GM12878 (cell line): ENCODE measurements at regions not wholly inside any gene's neighbourhood (a gene's known extent, or its start where the extent isn't known, plus 50 kb on each side); places are given as distances from the start of the nearest gene placed in this dataset.

ENCODE experiments used
- ATAC-seq: fragments of 200-7000 bp; cut with Tn5 transposase; 3 replicates; pipeline ENCODE4 v1.9.1; 2020; ENCODE audit warnings: mild to moderate bottlenecking, moderate library complexity
- BruUV-seq: library from RNA; stranded (reverse); fragments of 400-500 nt; replicated peaks from 2 replicates; lab custom pipeline; 2021; lab: Mats Ljungman, UMichigan
- CTCF ChIA-PET: fragments of 300-600 bp; sonication (Branson Sonifier 250); formaldehyde crosslinking; extraction: SDS; loops from one replicate; lab custom pipeline; 2021; ENCODE audit warnings: inconsistent platforms; lab: Yijun Ruan, JAX
- POLR2A ChIA-PET: fragments of 350-600 bp; formaldehyde crosslinking; extraction: SDS; loops from one replicate; lab custom pipeline; 2021; ENCODE audit warnings: inconsistent platforms; lab: Charles Lee
- RAD21 ChIA-PET: fragments of 300-600 bp; sonication (Branson Sonifier 250); formaldehyde crosslinking; loops from one replicate; lab custom pipeline; 2023; ENCODE audit warnings: antibody characterized with exemption; ENCODE audit not compliant: unreplicated experiment; lab: Charles Lee
- SMC1A ChIA-PET: fragments of 300-600 bp; sonication (Branson Sonifier 250); formaldehyde crosslinking; loops from one replicate; lab custom pipeline; 2023; ENCODE audit not compliant: unreplicated experiment, uncharacterized antibody; lab: Charles Lee
- DNase-seq: peaks from one replicate; pipeline ENCODE4 v3.0.0-alpha.2; 2011; ENCODE audit warnings: low read depth, low spot score
- FAIRE-seq: peaks from 3 replicates; lab custom pipeline; 2011; peaks lifted over from hg19 to GRCh38; lab: Jason Lieb, UNC
- H2AFZ ChIP-seq: 2 replicates; pipeline ENCODE4 v1.6.0; 2011; ENCODE audit warnings: low read depth, low read length, control low read depth; ENCODE audit not compliant: control insufficient read depth
- H3K27ac ChIP-seq: 2 replicates; pipeline ENCODE4 v1.5.1; 2011; ENCODE audit warnings: control low read depth; ENCODE audit not compliant: control insufficient read depth, insufficient read depth
- H3K27me3 ChIP-seq, 2 experiments: replicated peaks in 1 of 2; 2 replicates each; pipeline versions ENCODE4 v1.6.0 to v1.6.1; 2011; ENCODE audit warnings: low read length in 1 of 2; ENCODE audit not compliant: control insufficient read depth in 2 of 2, insufficient read depth in 2 of 2
- H3K36me3 ChIP-seq, 2 experiments: 2 replicates each; pipeline ENCODE4 v1.5.1; 2011; ENCODE audit warnings: low read length in 1 of 2; ENCODE audit not compliant: control insufficient read depth in 2 of 2, insufficient read depth in 2 of 2
- H3K4me1 ChIP-seq: 2 replicates; pipeline ENCODE4 v1.6.1; 2011; ENCODE audit warnings: mild to moderate bottlenecking, low read length, moderate library complexity, mixed read lengths; ENCODE audit not compliant: control insufficient read depth, insufficient read depth
- H3K4me2 ChIP-seq: 2 replicates; pipeline ENCODE4 v1.6.0; 2011; ENCODE audit warnings: control low read depth; ENCODE audit not compliant: control insufficient read depth, insufficient read depth
- H3K4me3 ChIP-seq: fragments of 200-600 bp; sonication (generic); 2 replicates; pipeline ENCODE4 v1.5.1; 2016
- H3K79me2 ChIP-seq: 2 replicates; pipeline ENCODE4 v1.6.0; 2011; ENCODE audit warnings: low read length; ENCODE audit not compliant: control insufficient read depth, insufficient read depth
- H3K9ac ChIP-seq: 2 replicates; pipeline ENCODE4 v1.8.0; 2011; ENCODE audit warnings: low read length, control low read depth, mixed read lengths; ENCODE audit not compliant: control insufficient read depth, insufficient read depth
- H3K9me3 ChIP-seq: replicated peaks from 3 replicates; pipeline ENCODE4 v1.5.1; 2011; ENCODE audit warnings: mild to moderate bottlenecking, low read length; ENCODE audit not compliant: control insufficient read depth, insufficient read depth
- H4K20me1 ChIP-seq: 2 replicates; pipeline ENCODE4 v1.6.0; 2011; ENCODE audit not compliant: control insufficient read depth, insufficient read depth
- ATF7 ChIP-seq: fragments of 450-650 bp; IDR thresholded peaks from 2 replicates; pipeline ENCODE4 v1.6.1; 2016; ENCODE audit warnings: low read depth, mild to moderate bottlenecking
- CHD1 ChIP-seq: IDR thresholded peaks from 2 replicates; pipeline ENCODE4 v1.6.1; 2012; ENCODE audit warnings: low read depth, low read length, improper control_type of control experiment
- CHD4 ChIP-seq: fragments of 200-600 bp; sonication (generic); IDR thresholded peaks from 2 replicates; pipeline ENCODE4 v1.6.1; 2016; ENCODE audit warnings: mild to moderate bottlenecking
- EZH2 ChIP-seq: IDR thresholded peaks from 2 replicates; pipeline ENCODE4 v1.6.1; 2012; ENCODE audit warnings: low read depth, mild to moderate bottlenecking, control low read depth, inconsistent platforms, low read length, borderline replicate concordance; ENCODE audit not compliant: control insufficient read depth
- HCFC1 ChIP-seq: fragments of 150-350 bp; IDR thresholded peaks from 2 replicates; pipeline ENCODE4 v1.6.1; 2014; ENCODE audit warnings: low read length
- MAX ChIP-seq: IDR thresholded peaks from 2 replicates; pipeline ENCODE4 v1.6.1; 2012; ENCODE audit warnings: low read depth, low read length, improper control_type of control experiment
- MTA2 ChIP-seq: fragments of 450-650 bp; IDR thresholded peaks from 2 replicates; pipeline ENCODE4 v1.6.1; 2016; ENCODE audit warnings: low read depth, mild to moderate bottlenecking, moderate library complexity
- MYC ChIP-seq: IDR thresholded peaks from 2 replicates; pipeline ENCODE4 v1.6.1; 2011; ENCODE audit warnings: mild to moderate bottlenecking, low read length, moderate library complexity, inconsistent platforms; ENCODE audit not compliant: insufficient read depth, insufficient replicate concordance, insufficient read length, severe bottlenecking
- NFIC ChIP-seq: IDR thresholded peaks from 2 replicates; pipeline ENCODE4 v1.6.1; 2012; ENCODE audit warnings: low read depth, mild to moderate bottlenecking, inconsistent platforms, low read length, moderate library complexity
- NFXL1 ChIP-seq: fragments of 450-650 bp; IDR thresholded peaks from 2 replicates; pipeline ENCODE4 v1.6.1; 2017; ENCODE audit warnings: antibody characterized with exemption, mild to moderate bottlenecking, borderline replicate concordance
- NKRF ChIP-seq: fragments of 450-650 bp; conservative IDR thresholded peaks from 2 replicates; pipeline ENCODE4 v1.6.1; 2017; ENCODE audit warnings: mild to moderate bottlenecking, moderate library complexity
- POLR2A ChIP-seq: IDR thresholded peaks from 2 replicates; pipeline ENCODE4 v1.6.1; 2011; ENCODE audit warnings: low read depth, mild to moderate bottlenecking, low read length
- POLR2AphosphoS2 ChIP-seq: IDR thresholded peaks from 2 replicates; pipeline ENCODE4 v1.6.1; 2011; ENCODE audit warnings: low read depth, mild to moderate bottlenecking, low read length, improper control_type of control experiment, moderate library complexity
- SMAD1 ChIP-seq: fragments of 450-650 bp; IDR thresholded peaks from 2 replicates; pipeline ENCODE4 v1.6.1; 2018; ENCODE audit warnings: mild to moderate bottlenecking, low read depth; ENCODE audit not compliant: partially characterized antibody
- TBL1XR1 ChIP-seq: IDR thresholded peaks from 2 replicates; pipeline ENCODE4 v1.6.1; 2012; ENCODE audit warnings: low read depth, low read length, improper control_type of control experiment
- USF2 ChIP-seq: IDR thresholded peaks from 2 replicates; pipeline ENCODE4 v1.6.1; 2011; ENCODE audit warnings: low read depth, low read length, improper control_type of control experiment, borderline replicate concordance
- WGBS: methylation state at CpG from one replicate; pipeline ENCODE4 v1.1.6; 2016; ENCODE audit warnings: low lambda C conversion rate; ENCODE audit not compliant: insufficient replicate concordance, insufficient coverage; ENCODE audit errors: missing lambda C conversion rate; 5-methylcytosine and 5-hydroxymethylcytosine counted together
- in situ Hi-C: fragments of 300-500 bp; cut with MboI; formaldehyde crosslinking; loops from 9 replicates; pipeline ENCODE4 v1.14.3; 2018; ENCODE audit warnings: mixed read lengths
- intact Hi-C: fragments of 100-400 bp; cut with micrococcal nuclease; formaldehyde crosslinking; loops from one replicate; pipeline ENCODE4 v1.14.2; 2022; ENCODE audit not compliant: unreplicated experiment

GRCh38 chr11:45392591-45393091, 106.5 kb upstream of the SYT13 start:
- Histone ChIP-seq H3K4me1 (no peaks in the 10 kb centered on the region), H3K27ac (no peak overlapping the region), H3K36me3 (no peaks in the 10 kb centered on the region), H3K4me2 (no peak overlapping the region)
- RAD21 ChIA-PET, result no interaction called here
- FAIRE-seq (no peak), DNase-seq (no peak)
- CTCF ChIA-PET, result no interaction called here
- WGBS, result 16% methylated on average over 12 of the region's 12 CpGs
- TF ChIP-seq SMAD1, result no peak
- no peak for TF ChIP-seq MYC
- no peak for TF ChIP-seq ATF7
- no peak for TF ChIP-seq POLR2AphosphoS2
- TF ChIP-seq, all 136 proteins: peak for 0
- ATAC-seq, result no peak
- Histone ChIP-seq H2AFZ (no peak overlapping the region), H3K27me3 (peaks cover 0 to 2% of the 10 kb centered on the region in 2 experiments; a peak in 3 of 4 replicates), H3K79me2 (no peaks in the 10 kb centered on the region), H4K20me1 (no peaks in the 10 kb centered on the region), H3K4me3 (no peak overlapping the region), H3K9ac (no peak overlapping the region), H3K9me3 (no peaks in the 10 kb centered on the region)
- in situ Hi-C loops, result no loop called here
- ChIA-PET SMC1A (no interaction called here), POLR2A (no interaction called here)
- BruUV-seq, result no TSS peak
- intact Hi-C loops, result no loop called here

- 14% methylated on average over 8 of the region's 8 CpGs for WGBS
- no TSS peak for BruUV-seq
- no peak for DNase-seq
- Histone ChIP-seq H3K9me3 (no peaks in the 10 kb centered on the region), H3K27me3 (peaks cover 0 to 2% of the 10 kb centered on the region in 2 experiments; a peak in 3 of 4 replicates), H3K79me2 (no peaks in the 10 kb centered on the region), H3K4me3 (no peak overlapping the region), H3K9ac (no peak overlapping the region), H3K36me3 (no peaks in the 10 kb centered on the region), H3K4me1 (no peaks in the 10 kb centered on the region), H3K27ac (no peak overlapping the region), H2AFZ (no peak overlapping the region), H3K4me2 (no peak overlapping the region), H4K20me1 (no peaks in the 10 kb centered on the region)
- in situ Hi-C loops (no loop called here), intact Hi-C loops (no loop called here)
- FAIRE-seq, result no peak
- ChIA-PET SMC1A (no interaction called here), RAD21 (no interaction called here), POLR2A (no interaction called here), CTCF (interaction anchor here (1.1 kb wide), 1 partner anchor 286 kb away, joined by 3 read pairs; no protein-coding TSS in a partner anchor)
- TF ChIP-seq HCFC1, result no peak
- no peak for TF ChIP-seq NFXL1
- no peak for TF ChIP-seq NKRF
- TF ChIP-seq MTA2, result no peak
- no peak for TF ChIP-seq EZH2
- TF ChIP-seq POLR2A, result no peak
- no peak for TF ChIP-seq MAX
- no peak for TF ChIP-seq CHD1
- no peak for TF ChIP-seq TBL1XR1
- TF ChIP-seq USF2, result no peak
- no peak for TF ChIP-seq NFIC
- no peak for TF ChIP-seq CHD4
- no peak for ATAC-seq
Observed at GRCh38 chr11:45392154-45392553, 106.0 kb upstream of the SYT13 start.
